ENCODE measurements at regions not wholly inside any gene's neighbourhood (a gene's known extent, or its start where the extent isn't known, plus 50 kb on each side); places are given as distances from the start of the nearest gene placed in this dataset.
"Not testable (repeated sequence)": the region's sequence is repeated elsewhere in the genome, so short reads cannot be mapped to it uniquely, and the experiment has no call there.

DNA sequence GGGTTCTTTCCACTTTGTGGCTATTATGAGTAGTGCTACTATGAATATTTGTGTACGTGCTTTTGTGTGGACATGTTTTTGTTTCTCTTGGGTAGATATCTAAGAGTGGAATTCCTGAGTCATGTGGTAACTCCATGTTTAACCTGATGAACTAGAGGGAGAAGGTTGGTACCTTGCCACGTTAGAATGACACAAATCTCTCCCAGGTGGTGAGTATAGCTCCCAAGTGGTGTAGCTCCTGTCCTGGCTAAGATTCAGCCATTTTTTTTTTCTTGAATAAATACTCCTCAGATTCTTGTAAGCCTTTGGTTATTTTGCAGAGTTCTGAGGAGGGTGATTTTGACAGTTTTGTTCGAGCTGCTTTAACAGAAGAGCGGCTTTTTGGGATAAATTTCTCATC lies 83.2 kb upstream of the DPP6 start:
- DNase-seq: not testable (repeated sequence)

- DNase-seq: not testable (repeated sequence)
Measured at GRCh38 chr7:153974603-153975002, 77.6 kb upstream of the DPP6 start.

- DNase-seq: not testable (repeated sequence)
Measured at GRCh38 chr7:153976745-153977144, 75.5 kb upstream of the DPP6 start.

DNA sequence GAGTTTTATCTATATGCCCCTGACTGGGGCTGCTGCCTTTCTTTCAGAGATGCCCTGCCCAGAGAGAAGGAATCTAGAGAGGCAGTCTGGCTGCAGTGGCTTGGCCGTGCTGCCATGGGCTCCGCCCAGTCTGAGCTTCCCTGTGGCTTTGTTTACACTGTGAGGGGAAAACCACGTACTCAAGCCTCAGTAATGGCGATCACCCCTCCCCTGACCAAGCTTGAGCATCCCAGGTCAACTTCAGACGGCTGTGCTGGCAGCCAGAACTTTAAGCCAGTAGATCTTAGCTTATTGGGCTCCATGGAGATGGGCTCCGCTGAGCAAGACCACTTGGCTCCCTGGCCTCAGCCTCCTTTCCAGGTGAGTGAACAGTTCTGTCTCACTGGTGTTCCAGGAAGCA lies 69.0 kb upstream of the DPP6 start:
- not testable (repeated sequence) for DNase-seq

GRCh38 chr7:153989066-153989627 lies 63.1 kb upstream of the DPP6 start:
- DNase-seq: not testable (repeated sequence)

GRCh38 chr7:153989742-153990425 lies 62.3 kb upstream of the DPP6 start:
- DNase-seq: not testable (repeated sequence)

DNA sequence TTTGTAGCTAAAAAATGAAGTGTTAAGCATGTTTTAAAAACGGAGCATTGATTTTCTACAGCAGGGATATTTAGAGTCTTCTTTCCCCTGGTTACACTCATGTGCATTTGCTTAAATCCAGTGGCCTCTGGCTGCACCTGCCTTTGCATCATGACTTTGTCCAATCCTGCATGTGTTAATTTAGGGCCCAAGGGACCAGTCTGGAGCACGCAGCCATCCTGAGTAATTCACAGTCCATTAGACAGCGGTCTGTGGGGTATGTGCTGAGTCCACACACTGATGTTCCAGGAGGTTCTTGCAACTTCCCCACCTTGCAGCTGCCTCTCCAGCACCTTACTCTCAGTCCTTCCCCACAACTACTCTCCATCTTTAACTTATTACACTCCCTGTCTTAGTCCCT lies 60.7 kb upstream of the DPP6 start:
- not testable (repeated sequence) for DNase-seq

DNA sequence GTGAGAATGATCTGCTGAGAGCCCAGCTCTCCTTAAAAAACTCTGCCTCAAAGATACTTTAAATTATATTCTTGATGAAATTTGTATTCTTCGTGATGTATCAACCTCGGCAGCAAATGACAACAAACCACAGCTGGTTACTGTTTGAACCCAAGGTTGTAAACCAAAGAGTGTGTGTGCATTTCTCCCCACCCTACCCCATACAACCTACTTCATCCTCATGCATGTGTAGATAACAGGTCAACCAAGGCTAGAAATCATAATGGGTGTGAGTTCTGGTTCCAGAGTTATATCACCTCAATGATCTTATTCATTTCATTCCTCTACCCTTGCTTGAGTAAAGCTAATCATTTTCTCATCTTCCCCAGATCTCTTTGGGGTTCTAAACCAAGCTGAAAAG lies 58.8 kb upstream of the DPP6 start:
- not testable (repeated sequence) for DNase-seq

DNA sequence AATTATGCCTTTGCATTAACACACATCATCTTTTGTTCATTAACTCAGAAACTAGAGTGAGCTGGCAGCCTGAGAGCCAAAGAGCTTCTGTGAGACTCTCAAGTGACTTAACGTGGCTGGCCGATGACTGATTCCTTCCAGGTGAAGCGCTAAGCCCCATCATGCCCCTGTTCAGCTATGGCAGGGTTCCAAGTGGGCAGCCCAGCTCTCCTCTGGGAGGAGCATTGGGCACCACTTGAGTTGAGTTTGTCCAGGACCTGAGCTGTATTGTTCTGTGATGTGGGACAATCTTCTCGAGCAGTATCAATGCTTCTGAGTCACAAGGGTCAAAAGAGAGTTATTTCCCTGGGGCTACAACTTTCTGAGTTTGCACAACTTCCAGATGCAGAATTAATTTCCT lies 53.3 kb upstream of the DPP6 start:
- not testable (repeated sequence) for DNase-seq
